PFSK-1 (cell line): ENCODE measurements at regions not wholly inside any gene's neighbourhood (a gene's known extent, or its start where the extent isn't known, plus 50 kb on each side); places are given as distances from the start of the nearest gene placed in this dataset.

Experiments
- FOXP2 ChIP-seq: optimal IDR thresholded peaks from 2 replicates; pipeline ENCODE3; 2011; ENCODE audit warnings: borderline replicate concordance, control low read depth, inconsistent platforms; ENCODE audit not compliant: insufficient read depth; ENCODE audit errors: extremely low read length, extremely low read depth
- POLR2AphosphoS5 ChIP-seq: IDR thresholded peaks from 2 replicates; pipeline ENCODE4 v1.6.1; 2012; ENCODE audit warnings: low read depth, mild to moderate bottlenecking, control low read depth, low read length, moderate library complexity
- REST ChIP-seq, 2 experiments: IDR thresholded peaks; 2 replicates each; pipeline versions ENCODE4 v1.6.1 to v1.8.0; 2011 to 2012; ENCODE audit warnings: low read depth in 2 of 2, low read length in 2 of 2, control low read depth in 1 of 2, inconsistent platforms in 1 of 2, mild to moderate bottlenecking in 1 of 2, moderate library complexity in 1 of 2; ENCODE audit not compliant: insufficient read depth in 1 of 2
- SIN3A ChIP-seq: IDR thresholded peaks from 2 replicates; pipeline ENCODE4 v1.6.1; 2012; ENCODE audit warnings: mild to moderate bottlenecking, low read length, moderate library complexity, borderline replicate concordance; ENCODE audit not compliant: insufficient read depth

GRCh38 chr6:103937389-103937788 is 922.3 kb downstream of the HACE1 start:
- TF ChIP-seq REST (IDR thresholded peaks at IDR 0.05; ENCODE audit: insufficient read depth in 1 of 2, low read depth in 2 of 2, low read length in 2 of 2) (no peak), POLR2AphosphoS5 (no peak), SIN3A (no peak), FOXP2 (no peak)
